Astrocyte of the hippocampus (primary cell): ENCODE measurements at regions not wholly inside any gene's neighbourhood (a gene's known extent, or its start where the extent isn't known, plus 50 kb on each side); places are given as distances from the start of the nearest gene placed in this dataset.

ENCODE experiments used
- DNase-seq: peaks from one replicate; pipeline ENCODE4 v3.0.0; 2011; ENCODE audit warnings: low read depth, low spot score

DNA sequence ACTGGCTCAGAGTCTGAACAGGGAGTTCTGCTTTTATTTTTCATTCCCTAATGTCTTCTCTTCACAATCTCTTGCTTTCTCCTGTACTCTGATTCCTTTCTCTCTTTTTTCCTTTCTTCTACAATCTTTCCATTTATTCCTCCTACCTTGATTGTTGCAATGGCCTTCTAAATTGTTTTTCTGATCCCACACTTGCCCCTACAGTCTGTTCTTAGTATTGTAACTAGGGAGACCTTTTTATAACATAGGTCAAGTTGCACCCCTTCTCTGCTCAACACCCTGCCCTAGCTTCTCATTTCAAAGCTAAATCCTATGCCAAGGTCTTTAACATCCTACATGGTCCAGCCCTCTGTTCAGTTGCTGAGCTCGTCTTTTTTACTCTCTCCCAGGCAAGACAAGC, 277.9 kb downstream of the GBA3 start:
- DNase-seq, result no peak

DNA sequence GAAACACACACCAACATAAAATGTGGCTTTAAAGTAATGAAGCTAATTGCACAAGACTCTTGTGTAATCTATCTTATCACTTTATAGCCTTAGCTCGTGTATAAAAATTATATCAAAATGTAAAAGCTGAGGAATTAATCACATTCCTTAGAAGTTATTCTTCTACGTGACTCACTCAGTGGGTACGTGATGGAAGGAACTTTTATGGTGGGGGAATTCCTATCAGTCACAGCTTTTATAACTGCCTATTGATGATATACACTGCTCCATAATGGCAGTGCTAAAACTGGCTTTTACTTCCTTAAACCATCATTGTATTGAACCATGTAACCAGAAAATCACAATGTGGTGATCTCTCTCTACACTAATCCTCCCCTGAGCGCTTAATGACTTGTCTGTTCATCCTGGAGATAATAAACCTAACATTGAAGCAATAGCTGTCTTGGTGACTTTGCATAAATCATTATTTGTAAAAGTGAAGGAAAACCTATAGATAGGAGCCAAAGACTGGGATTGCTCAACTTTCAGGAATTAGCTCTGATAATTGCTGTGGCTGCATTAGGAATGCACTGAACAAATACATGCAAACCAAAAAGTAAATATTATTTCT, 276.7 kb downstream of the GBA3 start:
- DNase-seq, result peak; percentile 56

DNA sequence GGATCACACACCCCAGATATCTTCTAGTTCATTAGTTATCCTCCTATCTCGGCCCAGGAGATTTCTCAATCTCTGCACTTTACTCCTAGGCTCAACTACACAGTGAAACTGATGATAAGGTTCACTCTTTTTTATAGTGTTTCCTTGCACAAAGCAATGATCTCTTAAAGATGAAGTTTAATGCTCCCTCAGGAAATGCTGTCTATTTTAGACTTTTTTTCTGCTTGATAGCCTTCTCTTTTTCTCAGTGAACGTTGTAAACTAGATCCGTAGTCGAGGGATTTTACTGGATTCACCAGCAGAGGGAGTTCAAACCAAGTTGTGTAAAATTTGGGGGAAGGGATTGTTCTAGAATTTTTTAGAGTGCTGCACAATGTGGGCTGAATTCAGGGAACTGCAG, 269.6 kb downstream of the GBA3 start:
- DNase-seq, result peak; percentile 75

DNA sequence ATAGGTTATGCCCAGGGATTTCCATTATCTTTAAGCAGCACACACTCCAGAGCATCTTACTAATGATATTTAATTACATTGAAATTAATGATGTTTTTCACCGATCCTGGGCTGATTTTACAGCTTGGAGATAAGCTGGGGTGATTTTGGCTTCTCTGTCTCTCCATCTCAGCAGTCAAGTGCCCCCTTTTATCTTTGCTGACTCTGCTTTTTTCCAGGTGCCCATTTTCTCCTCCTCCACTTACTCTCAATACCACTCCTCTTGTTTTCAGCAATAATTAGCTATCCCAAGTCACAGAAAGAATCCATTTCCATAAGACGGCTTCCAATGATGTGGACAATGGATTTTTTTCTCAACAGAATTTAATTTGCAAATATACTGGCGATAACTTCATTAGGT, 266.7 kb downstream of the GBA3 start:
- DNase-seq, result no peak

DNA sequence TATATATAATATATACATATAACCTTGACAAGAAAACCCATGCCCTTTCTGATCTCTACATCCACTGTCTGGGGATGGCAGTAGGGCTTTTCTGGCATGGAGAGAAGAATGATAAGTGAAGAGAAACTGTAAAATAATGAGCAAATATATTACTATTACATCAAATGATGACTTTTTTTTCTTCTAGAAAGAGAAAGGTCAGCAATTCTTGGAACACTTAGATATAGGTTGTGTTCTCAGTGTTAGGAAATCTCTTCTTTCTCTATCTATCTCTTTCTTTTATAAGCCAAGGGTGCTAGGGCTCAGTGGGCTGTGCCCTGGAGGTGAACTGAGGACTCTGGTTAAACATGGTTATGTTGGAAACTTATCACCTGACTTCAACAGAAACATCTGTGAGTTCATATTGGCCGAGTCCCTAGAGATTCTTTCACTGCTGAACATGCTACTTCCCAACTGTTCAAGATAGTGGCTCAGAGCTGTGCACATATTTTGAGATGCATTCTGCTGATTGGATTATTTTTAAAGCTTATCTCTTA, 265.1 kb downstream of the GBA3 start:
- DNase-seq, result no peak

DNA sequence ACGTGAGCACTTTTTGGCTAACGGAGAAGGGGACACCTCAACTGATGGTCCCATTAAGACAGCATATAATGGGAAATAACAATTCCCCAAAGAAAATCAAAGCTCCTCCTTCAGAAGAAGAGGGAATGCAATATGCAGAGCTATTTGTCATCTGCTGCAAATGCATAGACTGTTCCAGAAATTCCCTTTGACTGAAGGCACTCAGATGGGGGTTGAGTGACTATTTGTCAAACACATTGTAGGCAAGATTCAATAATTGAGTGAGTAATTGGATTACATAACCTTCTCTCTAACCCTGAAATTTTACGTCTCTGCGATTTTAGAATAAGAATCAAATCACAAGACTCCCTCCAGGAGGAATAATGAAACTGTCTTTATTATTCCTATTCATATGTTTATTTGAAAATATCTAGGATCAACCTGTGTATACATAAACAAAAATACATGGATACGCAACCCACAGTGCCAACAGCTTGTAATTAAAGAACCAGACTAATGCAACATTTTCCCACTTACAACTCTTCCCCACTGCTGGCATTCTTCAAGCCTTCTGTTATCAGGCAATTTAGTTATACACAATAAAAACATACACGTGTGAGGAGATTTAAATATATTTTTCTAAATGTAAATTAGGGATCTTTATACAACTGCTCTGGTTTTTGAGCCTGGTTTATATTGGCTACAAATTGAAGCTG, 256.6 kb downstream of the GBA3 start:
- DNase-seq, result no peak

DNA sequence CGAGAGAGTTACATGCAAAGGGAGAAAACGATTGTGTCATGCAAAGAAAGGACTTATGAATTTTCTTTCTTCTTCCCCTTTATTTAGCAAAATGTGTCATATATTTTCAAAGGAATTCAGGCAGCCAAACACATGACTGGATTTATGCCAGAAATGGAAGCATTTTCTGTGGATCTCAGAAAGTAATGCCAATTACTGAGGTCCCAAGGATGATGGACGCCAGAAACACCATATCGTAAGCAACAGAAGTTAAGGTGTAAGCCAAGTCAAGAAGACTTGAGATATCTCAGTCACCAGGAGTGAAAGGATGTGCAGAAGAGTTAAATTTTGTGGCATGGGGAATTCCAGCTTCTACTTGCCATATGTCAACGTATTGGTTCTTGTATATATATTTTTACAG, 255.1 kb downstream of the GBA3 start:
- DNase-seq, result no peak

DNA sequence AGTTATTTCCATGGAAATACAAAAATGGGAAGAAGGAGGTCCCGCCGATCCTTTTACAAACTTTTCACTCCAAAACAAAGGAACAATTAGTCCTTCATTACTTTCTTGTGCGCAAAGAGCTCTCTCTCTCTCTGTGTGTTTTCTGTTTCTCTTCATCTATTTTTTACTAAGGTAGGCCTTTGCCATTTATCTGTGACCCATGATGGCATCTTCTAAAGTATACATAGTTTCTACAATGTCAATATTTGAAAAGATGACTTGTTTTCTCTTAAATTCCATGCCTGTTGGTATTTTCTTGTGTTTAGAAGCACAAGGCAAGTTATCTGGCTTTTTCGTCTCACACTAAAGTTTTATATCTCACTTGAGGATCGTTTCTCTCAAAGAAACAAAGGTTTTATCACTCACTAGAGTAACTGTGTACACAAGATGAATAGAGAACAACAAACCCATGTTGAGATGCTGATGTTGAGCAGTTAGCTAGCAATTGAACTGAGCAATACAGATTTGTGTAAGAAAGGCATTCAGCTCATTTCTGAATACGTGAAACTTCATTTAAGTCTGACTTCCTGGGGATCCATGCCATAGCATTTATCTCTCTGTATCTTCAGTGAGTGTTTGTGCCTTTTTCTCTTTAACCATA, 250.3 kb downstream of the GBA3 start:
- no peak for DNase-seq

DNA sequence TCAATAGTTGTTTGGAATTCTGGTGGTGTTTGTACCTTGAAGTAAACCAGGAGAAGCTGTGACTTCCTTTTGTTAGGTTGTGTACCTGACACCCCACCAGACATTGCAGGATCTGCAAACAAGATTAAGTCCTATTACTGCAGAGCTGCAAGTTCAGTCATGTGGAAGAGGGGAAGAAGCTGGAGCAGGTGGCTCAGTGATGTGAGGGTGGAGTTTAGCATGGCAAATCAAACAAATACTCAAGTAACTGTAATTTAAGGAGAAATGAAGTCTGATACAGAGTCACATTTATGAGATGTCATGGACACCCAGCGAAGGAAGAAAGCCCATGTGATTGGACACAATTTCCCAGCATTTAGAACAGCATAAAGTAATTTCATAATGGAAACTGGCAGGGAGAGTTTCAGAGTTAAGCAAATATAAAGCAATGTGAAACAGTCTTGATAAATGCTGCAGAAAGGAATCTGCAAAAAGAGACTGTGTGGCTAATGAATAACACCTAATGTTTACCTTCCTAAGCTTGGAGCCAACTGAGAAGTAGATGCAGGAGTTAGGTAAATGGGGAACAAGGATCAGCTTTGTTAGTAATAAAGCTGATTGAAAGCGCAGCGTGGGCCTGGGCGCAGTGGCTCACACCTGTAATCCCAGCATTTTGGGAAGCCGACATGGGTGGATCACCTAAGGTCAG, 249.1 kb downstream of the GBA3 start:
- DNase-seq, result no peak

DNA sequence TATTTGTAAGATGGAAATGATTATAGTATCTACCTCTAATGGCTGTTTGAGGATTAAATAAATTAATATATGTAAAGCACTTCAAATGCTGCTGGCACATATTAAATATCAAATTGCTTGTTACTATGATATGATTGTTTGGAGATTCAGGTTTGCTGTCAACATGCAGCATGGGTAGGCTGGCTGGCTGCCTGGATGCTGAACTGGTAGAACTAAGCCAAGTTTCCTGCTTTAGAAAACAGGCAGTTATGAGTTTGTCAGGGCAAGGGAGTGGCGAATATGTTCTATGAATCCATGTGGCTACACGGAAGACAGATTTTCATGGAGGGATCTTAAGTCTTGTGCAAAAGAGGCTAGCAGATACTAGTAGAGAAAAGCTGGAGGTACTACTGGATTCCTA, 239.6 kb downstream of the GBA3 start:
- peak; percentile 1 for DNase-seq

DNA sequence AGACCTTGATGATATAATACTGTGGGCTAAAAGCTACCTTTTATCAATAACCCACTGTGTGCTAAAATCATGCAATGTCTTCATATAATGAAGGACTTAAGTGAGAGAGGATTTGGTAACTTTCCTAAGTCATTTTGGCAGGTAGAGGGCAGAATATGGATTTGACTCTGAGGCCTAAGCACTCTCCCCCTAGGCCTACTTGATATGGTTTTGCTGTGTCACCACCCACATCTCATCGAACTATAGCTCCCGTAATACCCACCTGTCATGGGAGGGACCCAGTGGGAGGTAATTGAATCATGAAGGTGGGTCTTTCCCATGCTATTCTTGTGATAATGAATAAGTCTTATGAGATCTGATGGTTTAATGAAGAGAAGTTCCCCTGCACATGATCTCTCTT, 229.7 kb downstream of the GBA3 start:
- no peak for DNase-seq

DNA sequence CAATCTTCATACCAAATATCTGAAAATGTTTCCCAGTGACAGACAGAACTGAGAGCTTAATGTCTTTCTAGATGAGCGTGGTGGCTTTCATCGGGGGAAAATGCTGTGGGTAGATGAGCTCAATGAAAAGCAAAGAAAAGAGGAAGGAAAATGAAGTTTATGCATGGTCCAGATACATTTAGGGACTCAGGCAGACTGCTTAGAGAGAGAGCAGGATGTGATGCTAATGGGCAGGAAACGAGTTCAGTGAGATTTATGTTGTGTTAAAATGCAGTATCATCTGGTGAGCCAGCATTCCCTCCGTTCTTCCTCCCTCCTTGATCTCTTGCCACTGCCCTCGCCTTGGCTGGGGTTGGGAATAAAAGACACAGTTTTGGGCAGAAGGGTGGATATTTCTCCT, 229.2 kb downstream of the GBA3 start:
- no peak for DNase-seq

DNA sequence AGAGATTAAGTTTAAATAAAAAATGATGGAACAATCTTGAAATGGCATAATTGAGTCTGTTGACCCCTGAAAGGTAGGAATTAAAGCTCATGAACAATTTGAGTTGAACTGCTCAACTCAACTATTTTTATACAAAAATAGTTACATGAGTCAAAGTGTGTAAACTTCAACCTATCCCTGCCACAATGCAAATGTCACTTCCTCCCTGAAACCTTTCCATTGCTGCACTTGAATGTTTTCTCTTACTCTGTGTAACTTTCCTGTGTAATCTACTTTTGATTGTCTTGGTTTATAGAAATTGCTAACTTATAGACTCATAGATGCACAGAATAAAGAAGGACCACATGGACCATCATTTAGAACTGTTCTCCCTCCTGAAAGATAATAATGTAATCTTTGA, 218.5 kb downstream of the GBA3 start:
- no peak for DNase-seq

DNA sequence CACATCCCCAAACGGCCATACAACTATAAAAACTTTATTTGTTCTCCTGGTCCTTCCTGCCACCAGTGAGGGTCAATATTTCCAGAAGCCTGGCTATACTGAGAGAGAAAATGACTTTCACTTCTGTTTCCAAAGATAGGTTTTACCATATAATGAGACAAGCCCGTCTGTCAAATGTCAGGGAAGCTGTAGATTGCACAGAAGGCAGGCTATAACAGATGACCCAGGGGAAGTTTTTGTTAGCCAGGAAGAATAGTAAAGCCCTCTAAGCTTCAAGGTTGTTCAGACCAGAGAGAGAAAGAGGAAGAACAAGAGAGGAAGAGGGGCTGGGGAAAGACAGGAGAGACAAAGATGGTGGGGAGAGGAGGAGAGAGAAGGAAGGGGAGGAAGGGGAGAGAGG, 217.5 kb downstream of the GBA3 start:
- no peak for DNase-seq

DNA sequence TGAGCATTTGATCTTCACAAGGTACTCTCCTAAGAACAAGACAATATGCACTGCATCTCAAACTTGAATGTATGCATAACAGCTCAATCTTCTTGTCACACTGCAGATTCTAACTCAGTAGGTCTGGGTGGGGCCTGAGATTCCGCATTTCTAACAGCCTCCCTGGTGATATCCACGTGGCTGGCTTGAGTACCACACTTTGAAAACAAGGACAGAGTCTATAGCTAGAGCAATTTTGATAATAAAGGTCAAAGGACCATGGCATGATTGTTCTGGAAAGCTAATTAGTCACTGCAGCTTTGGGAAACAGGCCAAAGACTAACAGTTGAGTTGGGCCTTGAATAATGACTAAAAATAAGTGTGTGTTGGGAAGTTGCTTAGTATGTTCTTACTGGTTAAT, 213.3 kb downstream of the GBA3 start:
- DNase-seq, result no peak

DNA sequence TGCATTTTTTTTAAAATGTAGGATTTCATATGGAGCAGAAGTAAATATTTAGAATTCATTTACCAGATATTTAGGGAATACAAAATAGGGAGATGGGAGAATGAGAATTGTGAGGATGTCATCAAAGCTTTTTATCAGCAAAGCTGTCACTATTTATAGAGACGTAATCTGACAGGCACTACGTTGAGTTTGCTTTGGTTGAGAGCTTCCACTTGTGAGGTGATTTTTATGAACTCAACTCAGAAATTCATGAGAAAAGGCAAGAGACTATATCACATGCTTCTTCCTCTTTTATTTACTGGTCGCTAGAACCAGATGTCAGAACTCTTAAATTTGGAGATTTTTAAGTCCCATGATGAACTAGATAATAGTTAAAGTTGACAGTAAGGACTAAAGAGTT, 211.2 kb downstream of the GBA3 start:
- DNase-seq, result no peak

DNA sequence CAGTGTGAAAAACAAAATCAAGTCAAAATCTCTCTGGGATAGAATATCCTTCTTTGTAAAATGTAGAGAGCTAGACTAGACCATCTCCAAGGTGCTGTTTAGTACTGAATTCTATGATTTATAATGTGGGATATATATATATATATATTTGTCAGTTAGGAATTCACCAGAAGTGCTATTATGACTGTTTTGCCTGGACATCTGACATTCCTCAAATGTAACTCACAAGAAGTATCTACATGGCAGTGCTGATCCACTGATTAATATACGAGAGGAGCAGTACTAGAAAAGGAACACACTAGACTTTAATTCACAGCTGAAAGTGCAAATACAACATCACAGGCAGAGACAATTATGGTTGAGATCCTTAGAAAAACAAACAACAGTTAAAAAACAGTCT, 208.9 kb downstream of the GBA3 start:
- peak; percentile 23 for DNase-seq

DNA sequence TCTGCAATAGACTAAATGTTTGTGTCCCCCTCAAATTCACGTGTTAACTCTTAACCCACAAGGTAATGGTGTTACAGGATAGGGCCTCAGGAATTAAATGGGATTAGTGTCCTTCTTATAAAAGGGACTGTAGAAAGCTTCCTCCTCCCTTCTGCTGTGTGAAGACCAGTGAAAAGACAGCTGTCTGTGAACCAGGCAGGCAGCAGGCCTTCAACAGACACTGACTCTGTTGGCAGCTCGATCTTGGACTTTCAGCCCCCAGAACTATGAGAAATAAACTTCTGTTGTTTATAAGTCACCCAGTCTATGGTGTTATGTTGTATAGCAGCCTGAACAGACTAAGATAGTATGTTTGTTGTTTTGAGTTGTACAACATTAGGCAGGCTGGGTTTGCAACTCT, 208.1 kb downstream of the GBA3 start:
- no peak for DNase-seq

DNA sequence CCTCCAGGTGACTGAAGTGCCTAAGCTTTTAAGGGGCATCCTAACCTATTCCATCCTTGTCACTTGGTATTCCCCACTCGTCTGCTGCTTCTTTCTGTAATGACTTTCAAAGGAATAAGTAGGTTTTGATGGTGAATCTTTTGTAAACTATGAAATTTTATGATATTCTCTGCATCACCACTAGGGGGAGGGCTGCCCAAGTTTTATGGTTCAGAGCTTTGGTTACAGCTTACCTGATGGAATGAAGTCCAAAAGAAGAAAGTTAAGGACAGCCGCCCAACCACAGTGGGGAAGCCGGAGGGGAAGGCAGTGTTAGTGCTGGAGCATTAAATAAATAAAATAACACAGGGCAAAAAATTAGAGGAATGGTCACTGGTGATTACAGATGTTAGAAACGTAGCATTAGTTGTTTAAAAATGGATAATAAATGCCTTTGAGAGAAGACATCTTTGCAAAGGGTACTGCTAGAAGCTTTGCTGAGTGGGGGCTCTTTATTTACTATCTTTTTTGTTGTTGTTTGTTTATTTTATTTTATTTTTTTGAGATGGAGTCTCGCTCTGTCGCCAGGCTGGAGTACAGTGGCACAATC, 204.9 kb downstream of the GBA3 start:
- peak; percentile 52 for DNase-seq

DNA sequence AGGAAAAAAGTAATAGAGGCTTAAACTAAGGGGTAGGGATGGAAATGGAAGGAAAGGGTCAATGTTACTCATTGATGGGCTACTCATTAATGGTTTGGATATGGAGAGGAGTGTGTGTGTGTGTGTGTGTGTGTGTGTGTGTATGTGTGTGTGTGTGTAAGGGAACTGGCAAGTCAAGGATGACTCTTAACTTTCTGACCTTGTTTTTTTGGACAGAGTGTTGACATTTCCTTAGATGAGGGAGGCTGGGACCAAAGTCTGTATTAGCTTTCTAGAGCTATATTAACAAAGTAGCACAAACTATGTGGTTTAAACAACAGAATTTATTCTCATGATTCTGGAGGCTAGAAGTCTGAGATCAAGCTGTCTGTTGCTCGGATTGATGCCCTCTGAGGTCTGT, 202.7 kb downstream of the GBA3 start:
- DNase-seq, result no peak

DNA sequence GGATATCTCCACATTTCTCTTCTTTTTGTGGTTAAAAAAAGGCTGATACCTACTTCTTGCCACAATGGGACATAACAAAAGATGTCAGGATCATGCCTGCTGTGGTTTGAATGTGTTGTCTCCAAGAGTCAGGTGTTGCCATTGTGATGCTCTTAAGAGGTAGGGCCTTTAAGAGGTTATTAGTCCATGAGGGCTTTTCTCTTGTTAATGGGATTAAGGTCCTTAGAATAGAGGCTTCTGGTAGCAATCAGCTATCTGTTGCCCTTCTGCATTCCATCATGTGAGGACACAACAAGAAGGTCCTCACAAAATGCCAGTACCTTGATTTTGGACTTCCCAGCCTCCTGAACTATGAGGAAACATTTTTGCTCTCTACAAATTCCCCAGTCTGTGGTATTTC, 191.4 kb downstream of the GBA3 start:
- no peak for DNase-seq

DNA sequence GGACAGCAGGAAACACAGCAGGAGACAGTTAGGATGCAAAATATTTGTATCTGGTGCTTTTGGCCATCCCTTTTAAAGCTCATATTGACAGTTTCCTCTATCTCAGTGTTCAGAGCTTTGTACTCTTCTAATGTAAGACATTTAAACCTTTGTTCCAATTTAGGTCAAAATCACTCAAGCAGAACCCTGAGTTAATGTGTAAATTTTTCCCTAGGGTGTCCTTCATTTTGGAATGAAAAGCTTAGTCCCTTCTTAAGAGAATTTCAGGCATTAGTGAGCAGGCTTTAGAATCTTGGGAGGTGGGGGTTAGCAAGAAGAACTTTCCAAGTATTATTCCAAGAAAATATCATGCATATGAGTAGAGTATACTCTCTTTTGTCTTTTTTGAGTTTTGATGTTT, 188.7 kb downstream of the GBA3 start:
- DNase-seq, result no peak
